B cell (primary cell): ENCODE measurements at regions not wholly inside any gene's neighbourhood (a gene's known extent, or its start where the extent isn't known, plus 50 kb on each side); places are given as distances from the start of the nearest gene placed in this dataset.

Experiments
- ATAC-seq: fragments of 200-7000 bp; cut with Tn5 transposase; one replicate; pipeline ENCODE4 v1.10.0; 2021; ENCODE audit warnings: low read depth, mild to moderate bottlenecking, moderate number of reproducible peaks, moderate library complexity
- CTCF ChIA-PET: fragments of 350-600 bp; sonication (Branson Sonifier 250); formaldehyde crosslinking; loops from one replicate; lab custom pipeline; 2021; ENCODE audit warnings: antibody characterized with exemption, inconsistent platforms; lab: Charles Lee
- POLR2A ChIA-PET: fragments of 350-600 bp; sonication (Branson Sonifier 250); formaldehyde crosslinking; loops from one replicate; lab custom pipeline; 2021; ENCODE audit warnings: antibody characterized with exemption; lab: Charles Lee
- DNase-seq: peaks from one replicate; pipeline ENCODE4 v3.0.0; 2013
- H2AFZ ChIP-seq: 2 replicates; pipeline ENCODE4 v1.6.1; 2012; ENCODE audit warnings: mild to moderate bottlenecking, low read depth, low read length; ENCODE audit not compliant: insufficient read depth, poor library complexity, severe bottlenecking
- H3K27ac ChIP-seq, 2 donors: 1 replicate in 1 of 2; 2 replicates in 1 of 2; pipeline ENCODE4 v1.5.1; 2012 to 2013; ENCODE audit warnings: low read length in 2 of 2, mild to moderate bottlenecking in 2 of 2, moderate library complexity in 1 of 2
- H3K27me3 ChIP-seq, 4 experiments: fragments of 200-600 bp in 1 of 4; sonication (generic) in 1 of 4; replicated peaks in 1 of 4; 1 replicate in 2 of 4; 2 replicates in 2 of 4; pipeline versions ENCODE4 v1.6.1 to v1.7.0; 2013 to 2016; ENCODE audit warnings: low read length in 3 of 4, mild to moderate bottlenecking in 2 of 4, mixed read lengths in 1 of 4, moderate library complexity in 1 of 4; ENCODE audit not compliant: insufficient read depth in 4 of 4, control insufficient read depth in 3 of 4; ENCODE audit errors: control extremely low read depth in 1 of 4
- H3K36me3 ChIP-seq, 2 experiments: replicated peaks in 1 of 2; 1 replicate in 1 of 2; 2 replicates in 1 of 2; pipeline versions ENCODE4 v1.6.1 to v1.7.1; 2013; ENCODE audit warnings: low read length in 1 of 2; ENCODE audit not compliant: insufficient read depth in 2 of 2, control insufficient read depth in 1 of 2; ENCODE audit errors: control extremely low read depth in 1 of 2, extremely low read depth in 1 of 2
- H3K4me1 ChIP-seq, 2 donors: fragments of 200-600 bp in 1 of 2; sonication (generic) in 1 of 2; 1 replicate in 1 of 2; 2 replicates in 1 of 2; pipeline versions ENCODE4 v1.5.1 to v1.6.1; 2013 to 2017; ENCODE audit warnings: low read length in 2 of 2; ENCODE audit not compliant: control insufficient read depth in 2 of 2, insufficient read depth in 2 of 2
- H3K4me2 ChIP-seq: replicated peaks from 2 replicates; pipeline ENCODE3; 2012; ENCODE audit warnings: mild to moderate bottlenecking, low read depth, low read length; ENCODE audit not compliant: poor library complexity, severe bottlenecking
- H3K4me3 ChIP-seq, 5 experiments: fragments of 200-600 bp in 1 of 5; sonication (generic) in 1 of 5; 1 replicate in 3 of 5; 2 replicates in 2 of 5; pipeline versions ENCODE4 v1.5.1 to v1.7.0; 2011 to 2016; ENCODE audit warnings: low read length in 4 of 5, mild to moderate bottlenecking in 4 of 5, low read depth in 2 of 5, control low read depth in 1 of 5, moderate library complexity in 1 of 5; ENCODE audit not compliant: insufficient read depth in 1 of 5; ENCODE audit errors: control extremely low read depth in 1 of 5, extremely low read depth in 1 of 5
- H3K79me2 ChIP-seq: fragments of 200-600 bp; sonication (generic); one replicate; pipeline ENCODE4 v1.6.0; 2016; ENCODE audit warnings: low read length; ENCODE audit not compliant: control insufficient read depth, insufficient read depth
- H3K9ac ChIP-seq: fragments of 200-600 bp; sonication (generic); 2 replicates; pipeline ENCODE4 v1.6.1; 2017; ENCODE audit warnings: mild to moderate bottlenecking, low read length, moderate library complexity
- H3K9me3 ChIP-seq, 3 donors: one replicate each; pipeline versions ENCODE4 v1.6.1 to v1.7.1; 2013; ENCODE audit warnings: low read length in 2 of 3; ENCODE audit not compliant: control insufficient read depth in 2 of 3, insufficient read depth in 1 of 3; ENCODE audit errors: control extremely low read depth in 1 of 3
- H4K20me1 ChIP-seq: 2 replicates; pipeline ENCODE4 v1.6.0; 2012; ENCODE audit warnings: mild to moderate bottlenecking, low read length; ENCODE audit not compliant: insufficient read depth, control insufficient read depth, poor library complexity, severe bottlenecking
- H3K27ac Mint-ChIP-seq: one replicate; pipeline ENCODE4 v1.8.0; 2021; ENCODE audit warnings: mixed read lengths
- H3K27me3 Mint-ChIP-seq: one replicate; pipeline ENCODE4 v1.8.0; 2021; ENCODE audit warnings: mixed read lengths
- H3K4me1 Mint-ChIP-seq: one replicate; pipeline ENCODE4 v1.8.0; 2021; ENCODE audit warnings: mixed read lengths
- H3K4me3 Mint-ChIP-seq: one replicate; pipeline ENCODE4 v1.8.0; 2021; ENCODE audit warnings: mixed read lengths
- H3K9me3 Mint-ChIP-seq: one replicate; pipeline ENCODE4 v1.8.0; 2022; ENCODE audit warnings: mixed read lengths; ENCODE audit not compliant: insufficient read depth
- CTCF ChIP-seq: fragments of 200-600 bp; IDR thresholded peaks from one replicate; pipeline ENCODE4 v1.8.0; 2022; ENCODE audit warnings: antibody characterized with exemption, mild to moderate bottlenecking
- EZH2 ChIP-seq: IDR thresholded peaks from 2 replicates; pipeline ENCODE4 v1.6.1; 2012; ENCODE audit warnings: borderline replicate concordance, low read depth, mild to moderate bottlenecking, moderate library complexity, low read length; ENCODE audit not compliant: insufficient read depth, poor library complexity, severe bottlenecking
- WGBS: methylation state at CpG from one replicate; pipeline ENCODE4 v1.1.5; 2013; ENCODE audit warnings: missing lambda C conversion rate; ENCODE audit not compliant: insufficient coverage; 5-methylcytosine and 5-hydroxymethylcytosine counted together
- intact Hi-C: fragments of 100-400 bp; cut with micrococcal nuclease; formaldehyde crosslinking; loops from one replicate; pipeline ENCODE4 v1.10.0; 2022

GRCh38 chr6:19896693-19897010 lies 59.5 kb downstream of the ID4 start:
- H3K4me2 ChIP-seq, result no peak overlapping the region
- intact Hi-C loops, result no loop called here
- no peak overlapping the region for H3K27ac ChIP-seq
- 85% methylated on average over 2 of the region's 2 CpGs for WGBS
- no peaks in the 10 kb centered on the region for H3K27me3 Mint-ChIP-seq
- H2AFZ ChIP-seq, result no peak overlapping the region
- ATAC-seq, result no peak
- peaks cover 0 to 8% (median 0%) of the 10 kb centered on the region in 3 donors for H3K9me3 ChIP-seq
- no peak for DNase-seq
- no peaks in the 10 kb centered on the region for H3K36me3 ChIP-seq
- H3K9ac ChIP-seq, result no peak overlapping the region
- ChIA-PET CTCF (no interaction called here), POLR2A (no interaction called here)
- TF ChIP-seq EZH2, result no peak
- no peak for TF ChIP-seq CTCF
- no peaks in the 10 kb centered on the region for H3K4me1 ChIP-seq
- H3K4me3 ChIP-seq, result no peak overlapping the region
- H3K9me3 Mint-ChIP-seq, result no peaks in the 10 kb centered on the region
- no peaks in the 10 kb centered on the region for H3K79me2 ChIP-seq
- H3K27me3 ChIP-seq, result no peaks in the 10 kb centered on the region
- H3K27ac Mint-ChIP-seq, result no peak overlapping the region
- H4K20me1 ChIP-seq, result no peaks in the 10 kb centered on the region
- no peak overlapping the region for H3K4me3 Mint-ChIP-seq
- no peaks in the 10 kb centered on the region for H3K4me1 Mint-ChIP-seq

GRCh38 chr6:19898141-19898740 lies 61.1 kb downstream of the ID4 start:
- ATAC-seq (no peak), DNase-seq (no peak)
- no peaks in the 10 kb centered on the region for H3K79me2 ChIP-seq
- POLR2A ChIA-PET, result no interaction called here
- TF ChIP-seq CTCF (no peak), EZH2 (no peak)
- peaks cover 0 to 8% (median 0%) of the 10 kb centered on the region in 3 donors for H3K9me3 ChIP-seq
- no peak overlapping the region for H2AFZ ChIP-seq
- no peak overlapping the region for H3K27ac Mint-ChIP-seq
- 80% methylated on average over 1 of the region's 4 CpGs for WGBS
- no peak overlapping the region for H3K4me2 ChIP-seq
- intact Hi-C loops, result no loop called here
- CTCF ChIA-PET, result no interaction called here
- no peak overlapping the region for H3K4me3 ChIP-seq
- H3K36me3 ChIP-seq, result no peaks in the 10 kb centered on the region
- no peaks in the 10 kb centered on the region for H3K27me3 Mint-ChIP-seq
- no peaks in the 10 kb centered on the region for H3K27me3 ChIP-seq
- H3K4me1 Mint-ChIP-seq, result no peaks in the 10 kb centered on the region
- no peak overlapping the region for H3K27ac ChIP-seq
- no peak overlapping the region for H3K9ac ChIP-seq
- H3K4me1 ChIP-seq, result no peaks in the 10 kb centered on the region
- H3K9me3 Mint-ChIP-seq, result no peaks in the 10 kb centered on the region
- no peak overlapping the region for H3K4me3 Mint-ChIP-seq
- no peaks in the 10 kb centered on the region for H4K20me1 ChIP-seq
